GM06990 (cell line): ENCODE measurements at regions not wholly inside any gene's neighbourhood (a gene's known extent, or its start where the extent isn't known, plus 50 kb on each side); places are given as distances from the start of the nearest gene placed in this dataset.

Experiments used
- DNase-seq: peaks from one replicate; pipeline ENCODE4 v3.0.0-alpha.2; 2011; ENCODE audit not compliant: insufficient read length; ENCODE audit errors: extremely low read depth
- H3K27me3 ChIP-seq: replicated peaks from 2 replicates; pipeline ENCODE4 v1.6.0; 2011; ENCODE audit warnings: low read length; ENCODE audit not compliant: control insufficient read depth, insufficient read depth
- H3K36me3 ChIP-seq: 2 replicates; pipeline ENCODE4 v1.5.1; 2011; ENCODE audit warnings: low read length; ENCODE audit not compliant: control insufficient read depth, insufficient read depth
- H3K4me3 ChIP-seq: replicated peaks from 2 replicates; pipeline ENCODE4 v1.5.1; 2011; ENCODE audit warnings: low read depth, mild to moderate bottlenecking, control low read depth, low read length
- TF ChIP-seq, protein P1 (sequence below): IDR thresholded peaks from 2 replicates; pipeline ENCODE4 v1.5.1; 2011; ENCODE audit warnings: low read length, control low read depth, mild to moderate bottlenecking, inconsistent platforms; ENCODE audit not compliant: insufficient read depth, poor library complexity, severe bottlenecking

- no peak for DNase-seq
- Histone ChIP-seq H3K4me3 (no peak overlapping the region), H3K36me3 (no peaks in the 10 kb centered on the region), H3K27me3 (no peaks in the 10 kb centered on the region)
- TF ChIP-seq, protein P1, sequence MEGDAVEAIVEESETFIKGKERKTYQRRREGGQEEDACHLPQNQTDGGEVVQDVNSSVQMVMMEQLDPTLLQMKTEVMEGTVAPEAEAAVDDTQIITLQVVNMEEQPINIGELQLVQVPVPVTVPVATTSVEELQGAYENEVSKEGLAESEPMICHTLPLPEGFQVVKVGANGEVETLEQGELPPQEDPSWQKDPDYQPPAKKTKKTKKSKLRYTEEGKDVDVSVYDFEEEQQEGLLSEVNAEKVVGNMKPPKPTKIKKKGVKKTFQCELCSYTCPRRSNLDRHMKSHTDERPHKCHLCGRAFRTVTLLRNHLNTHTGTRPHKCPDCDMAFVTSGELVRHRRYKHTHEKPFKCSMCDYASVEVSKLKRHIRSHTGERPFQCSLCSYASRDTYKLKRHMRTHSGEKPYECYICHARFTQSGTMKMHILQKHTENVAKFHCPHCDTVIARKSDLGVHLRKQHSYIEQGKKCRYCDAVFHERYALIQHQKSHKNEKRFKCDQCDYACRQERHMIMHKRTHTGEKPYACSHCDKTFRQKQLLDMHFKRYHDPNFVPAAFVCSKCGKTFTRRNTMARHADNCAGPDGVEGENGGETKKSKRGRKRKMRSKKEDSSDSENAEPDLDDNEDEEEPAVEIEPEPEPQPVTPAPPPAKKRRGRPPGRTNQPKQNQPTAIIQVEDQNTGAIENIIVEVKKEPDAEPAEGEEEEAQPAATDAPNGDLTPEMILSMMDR: no peak
Measured at GRCh38 chr14:38012056-38012455, 195.6 kb upstream of the SSTR1 start.

DNA sequence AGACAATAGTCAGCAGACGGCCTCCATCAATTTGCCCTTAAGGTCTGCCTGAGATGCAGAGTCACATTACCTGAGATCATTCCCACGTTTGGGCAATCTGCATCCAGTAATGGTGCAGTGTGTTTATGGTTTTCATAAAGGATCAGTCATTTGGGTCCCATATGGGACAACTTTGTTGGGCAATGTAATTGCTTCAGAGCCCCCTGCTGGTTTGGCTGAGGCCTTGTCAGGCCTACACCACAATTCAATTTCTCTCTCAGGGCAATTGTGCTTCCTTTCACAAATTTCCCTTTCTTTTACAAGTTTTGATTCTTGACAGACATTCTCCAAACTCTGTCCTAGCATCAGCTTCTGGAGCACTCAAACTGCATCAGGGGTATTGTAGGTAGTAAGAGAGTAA, 191.2 kb upstream of the SSTR1 start:
- no peaks in the 10 kb centered on the region for H3K27me3 ChIP-seq
- H3K36me3 ChIP-seq: no peaks in the 10 kb centered on the region
- H3K4me3 ChIP-seq: no peak overlapping the region
- TF ChIP-seq, protein P1: peak; percentile 5
- DNase-seq: no peak

DNA sequence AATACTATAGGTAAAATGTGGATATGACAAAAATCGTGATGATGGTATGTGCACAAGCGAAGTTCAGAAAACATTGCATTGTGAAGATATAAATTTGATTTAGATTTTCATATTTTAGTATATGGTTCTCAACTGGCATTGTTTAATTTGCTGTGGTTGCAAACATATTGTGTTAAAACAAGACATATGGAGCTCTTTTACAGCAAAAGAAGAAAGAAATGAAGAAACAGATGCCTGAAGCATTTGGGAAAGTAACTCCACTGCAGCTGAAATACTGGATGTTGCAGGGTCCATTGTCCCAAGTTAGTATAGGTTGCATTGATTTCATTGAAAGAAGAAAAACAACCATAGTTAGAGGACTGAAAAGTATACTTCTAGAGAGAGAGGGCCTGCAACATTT, 185.8 kb upstream of the SSTR1 start:
- DNase-seq: no peak
- TF ChIP-seq, protein P1: no peak
- no peaks in the 10 kb centered on the region for H3K36me3 ChIP-seq
- H3K4me3 ChIP-seq: no peak overlapping the region
- H3K27me3 ChIP-seq: no peaks in the 10 kb centered on the region

DNA sequence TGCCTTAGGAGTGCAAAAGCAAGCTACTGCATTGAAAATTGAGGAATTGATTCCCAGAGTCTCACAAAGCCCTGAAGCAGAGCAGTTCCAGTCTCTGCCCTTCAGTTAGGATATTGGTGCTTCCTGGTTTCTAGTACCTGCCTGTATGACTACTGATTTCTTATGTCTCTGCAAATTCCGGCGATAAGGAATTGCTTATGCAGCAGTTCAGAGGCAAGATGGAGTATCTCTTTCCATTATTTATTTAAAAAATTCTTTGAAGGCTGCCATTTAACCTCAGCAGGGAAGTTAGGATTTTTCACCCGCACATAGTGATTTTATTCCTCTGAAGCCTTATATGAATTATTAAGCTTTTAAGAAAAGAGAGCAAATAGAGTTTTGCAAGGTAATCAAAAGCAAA, 184.9 kb upstream of the SSTR1 start:
- no peaks in the 10 kb centered on the region for H3K27me3 ChIP-seq
- TF ChIP-seq, protein P1: no peak
- no peak for DNase-seq
- no peaks in the 10 kb centered on the region for H3K36me3 ChIP-seq
- H3K4me3 ChIP-seq: no peak overlapping the region

DNA sequence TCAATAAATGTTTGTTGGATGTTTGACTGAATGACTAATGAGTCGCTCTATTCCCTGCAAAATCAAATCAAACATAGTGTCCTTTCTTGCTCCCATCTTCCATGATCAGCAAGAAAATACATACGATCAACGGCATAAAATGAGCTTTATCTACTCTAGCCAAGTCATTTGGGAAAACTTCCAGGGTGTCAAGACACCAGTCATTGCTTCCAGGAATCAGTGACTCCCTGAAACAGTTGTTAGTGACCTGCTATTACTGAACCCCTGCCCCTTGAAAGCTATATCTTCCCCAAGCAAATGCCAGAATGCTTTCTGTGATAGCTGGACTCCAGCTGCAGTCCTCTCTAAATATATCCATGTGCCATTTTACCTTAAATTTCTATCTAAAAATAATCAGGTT, 169.5 kb upstream of the SSTR1 start:
- Histone ChIP-seq H3K36me3 (no peaks in the 10 kb centered on the region), H3K4me3 (no peak overlapping the region), H3K27me3 (no peaks in the 10 kb centered on the region)
- no peak for DNase-seq
- TF ChIP-seq, protein P1: no peak

DNA sequence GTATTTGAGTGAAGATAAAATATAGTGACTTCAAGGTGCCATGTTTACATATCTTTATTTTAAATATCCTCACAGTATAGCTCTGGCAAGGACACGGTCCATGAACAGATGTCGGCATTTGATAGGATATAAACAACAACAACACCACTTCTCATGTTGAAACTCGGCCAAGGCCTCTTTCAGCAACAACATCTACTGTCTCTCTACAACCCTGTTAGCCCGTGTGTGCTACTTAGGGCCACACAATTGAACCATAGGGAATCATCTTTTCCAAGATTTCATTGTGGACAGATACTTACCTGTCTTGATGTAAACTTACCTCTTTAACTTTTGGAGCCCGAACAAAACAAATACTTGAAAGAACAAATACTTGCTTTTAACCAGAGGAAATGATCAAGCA, 168.7 kb upstream of the SSTR1 start:
- Histone ChIP-seq H3K36me3 (no peaks in the 10 kb centered on the region), H3K27me3 (no peaks in the 10 kb centered on the region), H3K4me3 (no peak overlapping the region)
- TF ChIP-seq, protein P1: no peak
- no peak for DNase-seq
